ENCODE measurements at regions not wholly inside any gene's neighbourhood (a gene's known extent, or its start where the extent isn't known, plus 50 kb on each side); places are given as distances from the start of the nearest gene placed in this dataset.
"Not testable (repeated sequence)": the region's sequence is repeated elsewhere in the genome, so short reads cannot be mapped to it uniquely, and the experiment has no call there.

GRCh38 chr22:23460517-23461031, 119.5 kb downstream of the IGLL1 start:
- DNase-seq: not testable (repeated sequence)

GRCh38 chr22:23459645-23460516, 120.2 kb downstream of the IGLL1 start:
- DNase-seq: not testable (repeated sequence)

- DNase-seq: no peak
Measured at GRCh38 chr22:23458663-23459541, 121.2 kb downstream of the IGLL1 start.

- no peak for DNase-seq
Measured at GRCh38 chr22:23457380-23457985, 122.6 kb downstream of the IGLL1 start.

- DNase-seq: not testable (repeated sequence)
Measured at GRCh38 chr22:23456666-23457379, 123.3 kb downstream of the IGLL1 start.

GRCh38 chr22:23454345-23454744, 125.7 kb downstream of the IGLL1 start:
- not testable (repeated sequence) for DNase-seq

- no peak for DNase-seq
Measured at GRCh38 chr22:23453277-23453676, 126.8 kb downstream of the IGLL1 start.

GRCh38 chr22:23452231-23453010, 127.7 kb downstream of the IGLL1 start:
- no peak for DNase-seq

- DNase-seq: peak; percentile 29
Measured at GRCh38 chr22:23451452-23452230, 128.4 kb downstream of the IGLL1 start.

- not testable (repeated sequence) for DNase-seq
Measured at GRCh38 chr22:23450821-23451220, 129.3 kb downstream of the IGLL1 start.

- DNase-seq: no peak
Measured at GRCh38 chr22:23450434-23450795, 129.7 kb downstream of the IGLL1 start.

GRCh38 chr22:23449748-23450433, 130.2 kb downstream of the IGLL1 start:
- not testable (repeated sequence) for DNase-seq

- not testable (repeated sequence) for DNase-seq
Measured at GRCh38 chr22:23448499-23449288, 131.4 kb downstream of the IGLL1 start.

- no peak for DNase-seq
Measured at GRCh38 chr22:23446796-23447350, 133.2 kb downstream of the IGLL1 start.

GRCh38 chr22:23446194-23446593, 133.9 kb downstream of the IGLL1 start:
- not testable (repeated sequence) for DNase-seq

GRCh38 chr22:23443905-23444304, 136.2 kb downstream of the IGLL1 start:
- DNase-seq: not testable (repeated sequence)

- not testable (repeated sequence) for DNase-seq
Measured at GRCh38 chr22:23439581-23439980, 140.5 kb downstream of the IGLL1 start.

- DNase-seq: no peak
Measured at GRCh38 chr22:23438216-23438615, 141.9 kb downstream of the IGLL1 start.

GRCh38 chr22:23437779-23438178, 142.3 kb downstream of the IGLL1 start:
- no peak for DNase-seq
